PFSK-1 (cell line): ENCODE measurements at regions not wholly inside any gene's neighbourhood (a gene's known extent, or its start where the extent isn't known, plus 50 kb on each side); places are given as distances from the start of the nearest gene placed in this dataset.

ENCODE experiments used
- FOXP2 ChIP-seq: optimal IDR thresholded peaks from 2 replicates; pipeline ENCODE3; 2011; ENCODE audit warnings: borderline replicate concordance, control low read depth, inconsistent platforms; ENCODE audit not compliant: insufficient read depth; ENCODE audit errors: extremely low read length, extremely low read depth
- POLR2AphosphoS5 ChIP-seq: IDR thresholded peaks from 2 replicates; pipeline ENCODE4 v1.6.1; 2012; ENCODE audit warnings: low read depth, mild to moderate bottlenecking, control low read depth, low read length, moderate library complexity
- REST ChIP-seq, 2 experiments: IDR thresholded peaks; 2 replicates each; pipeline versions ENCODE4 v1.6.1 to v1.8.0; 2011 to 2012; ENCODE audit warnings: low read depth in 2 of 2, low read length in 2 of 2, control low read depth in 1 of 2, inconsistent platforms in 1 of 2, mild to moderate bottlenecking in 1 of 2, moderate library complexity in 1 of 2; ENCODE audit not compliant: insufficient read depth in 1 of 2
- SIN3A ChIP-seq: IDR thresholded peaks from 2 replicates; pipeline ENCODE4 v1.6.1; 2012; ENCODE audit warnings: mild to moderate bottlenecking, low read length, moderate library complexity, borderline replicate concordance; ENCODE audit not compliant: insufficient read depth
- TAF1 ChIP-seq: IDR thresholded peaks from 2 replicates; pipeline ENCODE4 v1.6.1; 2012; ENCODE audit warnings: low read length, control low read depth, borderline replicate concordance; ENCODE audit not compliant: insufficient read depth

GRCh38 chr16:66199189-66199588 lies 167.3 kb upstream of the CDH5 start:
- TF ChIP-seq TAF1 (no peak), SIN3A (no peak)

- TF ChIP-seq REST (IDR thresholded peaks at IDR 0.05; ENCODE audit: insufficient read depth in 1 of 2, low read depth in 2 of 2, low read length in 2 of 2) (no peak), FOXP2 (no peak), POLR2AphosphoS5 (no peak), SIN3A (no peak), TAF1 (no peak)
Observed at GRCh38 chr16:66198641-66199040, 167.8 kb upstream of the CDH5 start.

GRCh38 chr16:66197668-66198278 lies 168.7 kb upstream of the CDH5 start:
- TF ChIP-seq REST (IDR thresholded peaks at IDR 0.05; ENCODE audit: insufficient read depth in 1 of 2, low read depth in 2 of 2, low read length in 2 of 2), result no peak

GRCh38 chr16:66196770-66197169 lies 169.7 kb upstream of the CDH5 start:
- no peak for TF ChIP-seq REST (IDR thresholded peaks at IDR 0.05; ENCODE audit: insufficient read depth in 1 of 2, low read depth in 2 of 2, low read length in 2 of 2)
- TF ChIP-seq SIN3A, result no peak
- no peak for TF ChIP-seq POLR2AphosphoS5
- no peak for TF ChIP-seq FOXP2
- no peak for TF ChIP-seq TAF1

GRCh38 chr16:66194866-66195265 lies 171.6 kb upstream of the CDH5 start:
- TF ChIP-seq SIN3A (no peak), POLR2AphosphoS5 (no peak), TAF1 (no peak), FOXP2 (no peak), REST (IDR thresholded peaks at IDR 0.05; ENCODE audit: insufficient read depth in 1 of 2, low read depth in 2 of 2, low read length in 2 of 2) (no peak)
